ENCODE measurements at regions not wholly inside any gene's neighbourhood (a gene's known extent, or its start where the extent isn't known, plus 50 kb on each side); places are given as distances from the start of the nearest gene placed in this dataset.
A peak's percentile ranks its signal among the peaks of the same experiment; 100 is the strongest.

DNA sequence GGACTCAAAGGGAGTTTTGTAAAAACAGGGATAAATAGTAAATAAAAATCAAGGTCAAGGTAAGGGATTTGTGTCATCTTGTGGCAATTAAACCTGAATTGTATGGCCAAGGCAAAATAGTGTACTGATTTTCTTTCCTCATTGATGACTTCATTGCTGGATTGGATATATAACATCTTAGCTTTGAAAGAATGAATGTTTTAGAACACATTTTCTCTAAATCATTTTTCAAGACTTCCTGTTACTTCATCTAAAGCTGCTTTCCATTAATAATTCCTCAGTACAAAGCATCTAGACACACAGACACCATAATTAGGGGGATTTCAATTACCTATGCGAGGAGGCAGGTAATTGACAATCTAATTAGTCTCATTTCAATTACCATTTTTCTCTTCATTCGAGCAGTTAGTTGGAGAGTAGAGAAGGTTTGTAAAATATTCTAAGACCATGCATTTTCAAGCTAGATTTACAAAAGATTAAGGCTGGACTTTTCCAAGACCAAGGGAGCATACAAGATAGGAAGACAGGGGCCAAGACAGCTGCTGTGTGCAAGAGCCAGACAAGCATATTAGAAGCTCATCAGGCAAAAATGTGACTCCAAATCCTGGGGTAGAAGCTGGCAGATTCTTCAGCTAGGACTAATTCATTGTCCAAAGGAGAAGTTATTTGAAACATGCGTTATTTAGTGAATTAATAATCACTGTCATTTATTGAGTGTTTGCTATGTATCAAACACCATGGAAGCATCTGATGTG is 253.6 kb downstream of the EPHA4 start:
- TF ChIP-seq, protein P1, sequence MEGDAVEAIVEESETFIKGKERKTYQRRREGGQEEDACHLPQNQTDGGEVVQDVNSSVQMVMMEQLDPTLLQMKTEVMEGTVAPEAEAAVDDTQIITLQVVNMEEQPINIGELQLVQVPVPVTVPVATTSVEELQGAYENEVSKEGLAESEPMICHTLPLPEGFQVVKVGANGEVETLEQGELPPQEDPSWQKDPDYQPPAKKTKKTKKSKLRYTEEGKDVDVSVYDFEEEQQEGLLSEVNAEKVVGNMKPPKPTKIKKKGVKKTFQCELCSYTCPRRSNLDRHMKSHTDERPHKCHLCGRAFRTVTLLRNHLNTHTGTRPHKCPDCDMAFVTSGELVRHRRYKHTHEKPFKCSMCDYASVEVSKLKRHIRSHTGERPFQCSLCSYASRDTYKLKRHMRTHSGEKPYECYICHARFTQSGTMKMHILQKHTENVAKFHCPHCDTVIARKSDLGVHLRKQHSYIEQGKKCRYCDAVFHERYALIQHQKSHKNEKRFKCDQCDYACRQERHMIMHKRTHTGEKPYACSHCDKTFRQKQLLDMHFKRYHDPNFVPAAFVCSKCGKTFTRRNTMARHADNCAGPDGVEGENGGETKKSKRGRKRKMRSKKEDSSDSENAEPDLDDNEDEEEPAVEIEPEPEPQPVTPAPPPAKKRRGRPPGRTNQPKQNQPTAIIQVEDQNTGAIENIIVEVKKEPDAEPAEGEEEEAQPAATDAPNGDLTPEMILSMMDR (conservative IDR thresholded peaks at IDR 0.05; ENCODE audit: low read length): no peak
- no peak overlapping the region for H3K4me3 ChIP-seq (ENCODE audit: low read length)
- peak; percentile 53 for DNase-seq (ENCODE audit: low read depth)

DNA sequence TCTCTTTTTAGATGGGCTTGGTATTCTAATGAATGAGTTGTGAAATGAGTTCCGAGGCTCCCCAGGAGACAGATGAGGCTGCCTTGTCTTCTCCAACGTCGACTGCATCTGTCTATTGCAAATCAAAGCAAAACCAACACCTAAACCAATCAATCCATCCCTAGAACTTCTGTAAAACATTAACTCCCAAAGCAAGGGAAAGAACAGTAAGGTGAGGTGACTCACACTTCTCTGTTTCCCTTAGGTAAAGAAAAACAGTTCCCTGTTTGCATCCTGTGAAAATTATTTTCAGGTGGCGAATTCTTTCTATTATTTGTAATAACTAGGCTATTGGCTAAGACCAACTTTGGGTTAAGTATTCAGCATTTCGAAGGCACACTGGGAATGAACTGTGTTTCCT is 249.4 kb downstream of the EPHA4 start:
- TF ChIP-seq, protein P1 (conservative IDR thresholded peaks at IDR 0.05; ENCODE audit: low read length): no peak
- no peak overlapping the region for H3K4me3 ChIP-seq (ENCODE audit: low read length)
- no peak for DNase-seq (ENCODE audit: low read depth)

DNA sequence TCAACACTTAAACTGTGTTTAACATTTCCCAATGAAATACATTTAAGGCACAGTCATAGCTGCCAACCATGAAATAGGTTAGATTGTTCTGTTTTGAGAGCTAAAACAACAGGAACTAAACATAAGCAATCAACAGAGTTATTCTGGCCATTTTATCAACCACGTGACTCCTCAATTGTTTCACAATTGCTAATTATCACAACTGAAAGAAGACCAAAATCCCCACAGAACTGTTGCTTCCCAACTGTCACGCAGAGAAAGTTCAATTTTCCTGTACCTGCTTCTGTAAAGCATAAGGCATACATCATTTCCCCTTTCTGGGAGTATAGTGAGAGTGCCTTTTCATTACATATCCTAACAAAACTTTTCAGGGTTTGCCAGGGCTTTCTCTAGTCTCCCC is 248.6 kb downstream of the EPHA4 start:
- H3K4me3 ChIP-seq (ENCODE audit: low read length): no peak overlapping the region
- DNase-seq (ENCODE audit: low read depth): no peak
- TF ChIP-seq, protein P1 (conservative IDR thresholded peaks at IDR 0.05; ENCODE audit: low read length): no peak

DNA sequence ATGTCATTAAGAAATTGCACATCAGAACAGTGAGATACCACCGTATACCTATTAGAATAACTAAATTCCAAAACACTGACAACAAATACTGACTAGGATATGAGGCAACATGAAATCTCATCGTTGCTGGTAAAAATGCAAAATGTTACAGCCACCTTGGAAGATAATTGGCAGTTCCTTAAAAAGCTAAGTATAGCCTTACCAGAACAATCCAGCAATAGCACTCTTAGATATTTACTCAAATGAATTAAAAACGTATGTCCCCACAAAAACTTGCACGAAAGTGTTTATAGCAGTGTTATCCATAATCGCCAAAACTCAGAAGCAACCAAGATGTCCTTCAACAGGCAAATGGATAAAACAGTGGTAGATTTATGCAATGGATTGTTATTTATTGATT is 241.7 kb downstream of the EPHA4 start:
- TF ChIP-seq, protein P1 (conservative IDR thresholded peaks at IDR 0.05; ENCODE audit: low read length): no peak
- DNase-seq (ENCODE audit: low read depth): peak; percentile 64
- H3K4me3 ChIP-seq (ENCODE audit: low read length): no peak overlapping the region

DNA sequence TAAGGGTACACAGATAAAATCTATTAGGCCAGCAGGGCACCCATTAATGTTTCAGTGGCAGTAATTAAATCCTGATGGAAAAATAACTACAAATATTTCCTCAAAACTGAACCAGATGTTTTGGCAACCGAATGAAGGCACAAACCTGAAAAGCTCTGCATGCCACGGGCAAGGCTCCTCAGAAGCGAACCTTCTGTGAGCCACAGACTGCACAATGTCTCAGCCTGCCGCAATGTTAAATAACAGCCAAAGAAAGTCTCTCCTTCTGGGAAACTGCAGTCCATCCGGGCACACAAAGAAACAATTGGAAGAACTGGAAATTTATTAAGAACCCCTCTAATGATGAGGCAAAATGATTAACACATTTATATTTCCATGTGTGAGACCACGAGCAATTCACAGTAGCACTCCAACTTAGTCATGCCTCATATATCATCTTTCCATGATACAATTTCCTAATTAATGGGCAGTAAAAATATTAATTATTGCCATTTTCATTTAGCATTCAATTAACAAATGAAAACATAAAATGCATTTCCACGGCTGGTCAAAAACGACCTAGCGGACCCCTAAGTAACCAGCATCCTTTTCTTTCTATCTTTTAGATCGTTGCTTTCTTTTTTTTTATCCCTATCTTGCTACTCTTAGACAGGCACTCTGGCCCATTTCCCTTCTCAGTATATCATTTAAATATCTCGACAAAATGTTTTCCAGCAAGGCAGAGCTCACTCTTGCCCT is 237.5 kb downstream of the EPHA4 start:
- TF ChIP-seq, protein P1 (conservative IDR thresholded peaks at IDR 0.05; ENCODE audit: low read length): no peak; the same call in 1 of the 2 replicates
- H3K4me3 ChIP-seq (ENCODE audit: low read length): no peak overlapping the region
- peak; percentile 72 for DNase-seq (ENCODE audit: low read depth)

DNA sequence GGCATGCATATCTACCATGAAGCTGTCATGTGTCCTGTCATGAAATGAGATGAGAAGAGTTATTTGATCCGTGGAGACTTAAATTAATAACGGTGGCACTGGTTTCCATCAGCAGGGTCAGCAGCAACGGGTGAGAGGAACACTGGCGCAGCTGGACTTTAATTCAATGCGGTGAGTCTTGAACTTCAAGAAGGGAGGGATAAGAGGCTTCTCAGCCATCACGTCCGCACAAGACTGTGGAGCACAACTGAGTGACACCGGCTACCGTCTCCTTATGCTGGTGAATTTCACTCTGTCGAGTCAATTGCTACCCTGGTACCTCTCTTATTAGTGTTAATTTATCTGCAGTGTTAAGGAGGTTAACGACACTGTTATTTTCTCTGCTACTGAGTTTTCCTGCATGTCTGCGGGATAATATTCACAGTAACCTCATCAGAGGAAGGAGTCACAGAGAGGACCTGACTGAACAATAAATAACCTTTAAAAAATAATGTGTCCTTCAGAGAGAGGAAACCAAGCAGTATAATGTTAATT is 236.8 kb downstream of the EPHA4 start:
- H3K4me3 ChIP-seq (ENCODE audit: low read length): no peak overlapping the region
- no peak for DNase-seq (ENCODE audit: low read depth)
- TF ChIP-seq, protein P1 (conservative IDR thresholded peaks at IDR 0.05; ENCODE audit: low read length): no peak

All from AG10803 (cell line).